ENCODE measurements at regions not wholly inside any gene's neighbourhood (a gene's known extent, or its start where the extent isn't known, plus 50 kb on each side); places are given as distances from the start of the nearest gene placed in this dataset.

DNA sequence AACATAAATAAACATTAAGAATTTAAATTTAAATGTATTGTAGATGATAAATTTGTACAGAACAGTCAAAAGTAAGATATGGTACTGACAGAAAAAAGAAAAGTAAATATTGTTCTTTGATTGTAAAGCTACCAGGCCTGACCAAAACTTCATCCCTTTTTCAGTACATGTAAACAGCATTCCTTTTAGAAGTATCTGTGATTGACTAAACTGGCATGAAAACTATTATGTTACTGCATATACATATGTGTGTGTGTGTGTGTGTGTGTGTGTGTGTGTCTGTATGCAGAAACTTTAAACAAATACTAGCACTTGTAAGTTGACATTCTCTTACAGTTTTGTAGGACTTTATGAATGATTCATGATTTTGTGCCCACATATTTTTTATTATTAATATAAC, 270.9 kb downstream of the C12orf50 start:
- Histone ChIP-seq H3K9me3 (ENCODE audit: control insufficient read depth, low read length) (no peaks in the 10 kb centered on the region), H3K4me3 (ENCODE audit: low read depth, low read length) (no peak overlapping the region), H3K27me3 (ENCODE audit: control insufficient read depth, insufficient read depth, low read length) (no peaks in the 10 kb centered on the region), H3K4me2 (ENCODE audit: low read length) (no peak overlapping the region), H3K79me2 (no peaks in the 10 kb centered on the region), H3K9ac (no peak overlapping the region), H2AFZ (no peak overlapping the region), H3K36me3 (ENCODE audit: control insufficient read depth, insufficient read depth, low read length) (no peaks in the 10 kb centered on the region), H3K4me1 (no peaks in the 10 kb centered on the region), H3K27ac (no peak overlapping the region)
- TF ChIP-seq, protein P1, sequence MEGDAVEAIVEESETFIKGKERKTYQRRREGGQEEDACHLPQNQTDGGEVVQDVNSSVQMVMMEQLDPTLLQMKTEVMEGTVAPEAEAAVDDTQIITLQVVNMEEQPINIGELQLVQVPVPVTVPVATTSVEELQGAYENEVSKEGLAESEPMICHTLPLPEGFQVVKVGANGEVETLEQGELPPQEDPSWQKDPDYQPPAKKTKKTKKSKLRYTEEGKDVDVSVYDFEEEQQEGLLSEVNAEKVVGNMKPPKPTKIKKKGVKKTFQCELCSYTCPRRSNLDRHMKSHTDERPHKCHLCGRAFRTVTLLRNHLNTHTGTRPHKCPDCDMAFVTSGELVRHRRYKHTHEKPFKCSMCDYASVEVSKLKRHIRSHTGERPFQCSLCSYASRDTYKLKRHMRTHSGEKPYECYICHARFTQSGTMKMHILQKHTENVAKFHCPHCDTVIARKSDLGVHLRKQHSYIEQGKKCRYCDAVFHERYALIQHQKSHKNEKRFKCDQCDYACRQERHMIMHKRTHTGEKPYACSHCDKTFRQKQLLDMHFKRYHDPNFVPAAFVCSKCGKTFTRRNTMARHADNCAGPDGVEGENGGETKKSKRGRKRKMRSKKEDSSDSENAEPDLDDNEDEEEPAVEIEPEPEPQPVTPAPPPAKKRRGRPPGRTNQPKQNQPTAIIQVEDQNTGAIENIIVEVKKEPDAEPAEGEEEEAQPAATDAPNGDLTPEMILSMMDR (IDR thresholded peaks at IDR 0.05), result no peak

DNA sequence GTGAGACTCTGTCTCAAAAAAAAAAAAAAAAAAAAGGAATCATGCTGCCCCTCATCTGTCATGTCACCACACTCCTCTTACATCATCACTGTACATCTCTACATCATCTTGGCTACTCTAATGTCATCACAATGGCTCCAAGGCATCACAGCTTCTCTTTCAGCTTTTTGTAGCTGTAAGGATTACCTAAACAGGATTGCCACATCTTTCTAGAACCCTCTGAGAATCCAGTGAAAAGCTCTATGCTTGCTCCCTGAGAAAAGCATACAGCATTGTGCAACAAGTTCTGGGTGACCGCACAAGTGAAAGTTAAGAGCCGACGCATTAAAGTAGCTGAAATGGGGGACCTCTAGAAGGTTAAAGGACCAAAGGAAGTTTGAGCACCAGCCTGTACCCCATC, 272.5 kb downstream of the C12orf50 start:
- no peak overlapping the region for H3K9ac ChIP-seq
- H3K9me3 ChIP-seq (ENCODE audit: control insufficient read depth, low read length), result no peaks in the 10 kb centered on the region
- TF ChIP-seq, protein P1 (IDR thresholded peaks at IDR 0.05), result no peak

DNA sequence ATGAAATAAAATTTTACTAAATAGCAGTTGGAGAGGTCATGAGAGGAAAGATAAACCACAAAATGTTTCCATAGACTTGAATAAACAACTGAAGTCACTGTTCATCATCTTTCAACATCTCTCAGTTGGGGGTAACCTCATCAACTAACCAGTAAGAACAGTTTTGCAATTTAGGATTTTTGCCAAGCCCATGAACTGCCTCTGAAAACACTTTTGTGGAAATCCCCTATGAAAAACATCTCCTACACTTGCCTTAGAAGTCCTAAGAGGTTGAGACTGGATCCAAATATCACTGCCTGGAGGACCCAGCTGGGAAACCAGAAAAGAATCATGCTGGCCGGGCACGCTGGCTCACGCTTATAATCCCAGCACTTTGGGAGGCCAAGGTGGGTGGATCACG, 273.1 kb downstream of the C12orf50 start:
- Histone ChIP-seq H3K27me3 (ENCODE audit: control insufficient read depth, insufficient read depth, low read length) (no peaks in the 10 kb centered on the region), H3K79me2 (no peaks in the 10 kb centered on the region), H3K27ac (no peak overlapping the region), H3K4me2 (ENCODE audit: low read length) (no peak overlapping the region), H3K36me3 (ENCODE audit: control insufficient read depth, insufficient read depth, low read length) (no peaks in the 10 kb centered on the region), H3K4me3 (ENCODE audit: low read depth, low read length) (no peak overlapping the region), H3K9me3 (ENCODE audit: control insufficient read depth, low read length) (no peaks in the 10 kb centered on the region), H3K9ac (no peak overlapping the region), H2AFZ (no peak overlapping the region), H3K4me1 (no peaks in the 10 kb centered on the region)
- TF ChIP-seq, protein P1 (IDR thresholded peaks at IDR 0.05), result no peak

More for the DNA sequence above, 272.5 kb downstream of the C12orf50 start:
- Histone ChIP-seq H3K27me3 (ENCODE audit: control insufficient read depth, insufficient read depth, low read length) (no peaks in the 10 kb centered on the region), H3K27ac (no peak overlapping the region), H3K4me3 (ENCODE audit: low read depth, low read length) (no peak overlapping the region), H3K4me2 (ENCODE audit: low read length) (no peak overlapping the region), H2AFZ (no peak overlapping the region), H3K79me2 (no peaks in the 10 kb centered on the region), H3K4me1 (no peaks in the 10 kb centered on the region), H3K36me3 (ENCODE audit: control insufficient read depth, insufficient read depth, low read length) (no peaks in the 10 kb centered on the region)

DNA sequence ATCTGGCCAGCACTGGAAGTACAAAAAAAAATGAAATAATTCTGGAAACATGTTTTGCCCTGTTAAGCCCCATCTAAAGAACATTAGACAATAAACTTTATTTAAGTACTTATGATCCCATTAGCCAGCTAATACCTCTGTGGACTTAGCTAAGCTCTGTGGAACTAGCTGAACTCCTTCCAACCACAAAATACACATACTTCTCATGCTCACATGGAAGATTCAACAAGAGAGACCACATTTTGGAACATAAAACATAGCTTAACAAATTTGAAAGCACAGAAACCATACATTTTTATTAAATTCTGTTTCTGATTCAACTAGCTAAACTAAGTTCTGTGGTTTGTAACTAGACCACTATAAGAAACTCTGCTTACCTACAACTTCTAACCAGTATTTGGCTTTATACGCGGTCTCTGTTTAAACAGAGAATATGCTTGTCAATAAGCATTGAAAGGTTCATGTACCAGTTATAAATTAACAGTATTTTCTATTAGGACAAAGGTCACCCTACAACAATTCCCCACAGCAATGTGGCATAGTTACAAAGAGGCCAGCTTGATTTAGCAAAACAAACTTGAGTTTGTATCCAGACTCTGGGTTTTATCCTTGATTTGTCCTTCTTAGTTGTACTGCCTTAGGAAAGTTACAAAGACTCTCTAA, 300.1 kb downstream of the C12orf50 start:
- no peaks in the 10 kb centered on the region for H3K27me3 ChIP-seq (ENCODE audit: control insufficient read depth, insufficient read depth, low read length)
- no peaks in the 10 kb centered on the region for H3K9me3 ChIP-seq (ENCODE audit: control insufficient read depth, low read length)
- no peak overlapping the region for H3K4me2 ChIP-seq (ENCODE audit: low read length)
- no peak overlapping the region for H3K27ac ChIP-seq
- TF ChIP-seq, protein P1 (IDR thresholded peaks at IDR 0.05), result no peak
- no peaks in the 10 kb centered on the region for H3K79me2 ChIP-seq
- no peak overlapping the region for H3K4me3 ChIP-seq (ENCODE audit: low read depth, low read length)
- H2AFZ ChIP-seq, result no peak overlapping the region
- no peaks in the 10 kb centered on the region for H3K36me3 ChIP-seq (ENCODE audit: control insufficient read depth, insufficient read depth, low read length)
- H3K4me1 ChIP-seq, result no peaks in the 10 kb centered on the region
- no peak overlapping the region for H3K9ac ChIP-seq

DNA sequence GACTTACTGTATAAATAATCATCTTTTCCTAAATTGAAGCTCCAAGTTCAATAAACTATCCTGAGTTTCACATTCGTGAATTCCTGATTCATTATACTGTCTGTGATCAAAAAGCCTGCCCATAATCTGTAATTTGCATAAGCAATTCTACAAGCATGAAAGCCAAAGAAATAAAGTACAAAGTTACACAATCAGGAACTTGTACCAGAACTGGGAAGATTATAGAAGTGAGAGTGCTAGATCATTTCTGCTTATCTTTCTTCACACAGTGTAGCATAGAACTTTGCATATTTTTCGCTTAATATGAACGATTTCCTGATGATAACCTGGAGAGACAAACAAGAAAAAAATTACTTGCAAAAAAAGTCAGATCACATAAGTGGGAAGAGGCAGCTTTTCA, 308.2 kb downstream of the C12orf50 start:
- TF ChIP-seq, protein P1 (IDR thresholded peaks at IDR 0.05), result no peak
- Histone ChIP-seq H3K27me3 (ENCODE audit: control insufficient read depth, insufficient read depth, low read length) (no peaks in the 10 kb centered on the region), H3K36me3 (ENCODE audit: control insufficient read depth, insufficient read depth, low read length) (no peaks in the 10 kb centered on the region), H3K79me2 (no peaks in the 10 kb centered on the region), H3K9ac (no peak overlapping the region), H3K4me3 (ENCODE audit: low read depth, low read length) (no peak overlapping the region), H3K4me1 (no peaks in the 10 kb centered on the region), H3K4me2 (ENCODE audit: low read length) (no peak overlapping the region), H2AFZ (no peak overlapping the region), H3K27ac (no peak overlapping the region), H3K9me3 (ENCODE audit: control insufficient read depth, low read length) (no peaks in the 10 kb centered on the region)

Measured in parathyroid adenoma (tissue), 2 donors.